Hematopoietic multipotent progenitor cell treated with erythropoietin and hydrocortisone succinate and interleukin-3 and kit ligand, for 6 days (in vitro differentiated cells): ENCODE measurements at regions not wholly inside any gene's neighbourhood (a gene's known extent, or its start where the extent isn't known, plus 50 kb on each side); places are given as distances from the start of the nearest gene placed in this dataset.

Experiments
- DNase-seq: peaks from one replicate; pipeline ENCODE4 v3.0.0-alpha.2; 2015

GRCh38 chr2:173783382-173783781 lies 181.8 kb downstream of the SP3 start:
- no peak for DNase-seq

- DNase-seq: no peak
Measured at GRCh38 chr2:173785813-173786212, 179.4 kb downstream of the SP3 start.

GRCh38 chr2:173791502-173791901 lies 173.7 kb downstream of the SP3 start:
- DNase-seq: no peak

GRCh38 chr2:173792166-173792565 lies 173.0 kb downstream of the SP3 start:
- no peak for DNase-seq

GRCh38 chr2:173792741-173793140 lies 172.4 kb downstream of the SP3 start:
- DNase-seq: no peak

- DNase-seq: peak; percentile 53
Measured at GRCh38 chr2:173793709-173794565, 171.2 kb downstream of the SP3 start.

- DNase-seq: no peak
Measured at GRCh38 chr2:173797586-173798263, 167.4 kb downstream of the SP3 start.

- no peak for DNase-seq
Measured at GRCh38 chr2:173802518-173802917, 162.7 kb downstream of the SP3 start.

- DNase-seq: no peak
Measured at GRCh38 chr2:173803449-173803848, 161.7 kb downstream of the SP3 start.

GRCh38 chr2:173806761-173807160 lies 158.4 kb downstream of the SP3 start:
- DNase-seq: no peak

GRCh38 chr2:173808718-173809117 lies 156.5 kb downstream of the SP3 start:
- no peak for DNase-seq

GRCh38 chr2:173812321-173812720 lies 152.9 kb downstream of the SP3 start:
- DNase-seq: no peak

GRCh38 chr2:173814306-173814705 lies 150.9 kb downstream of the SP3 start:
- no peak for DNase-seq

GRCh38 chr2:173815772-173816171 lies 149.4 kb downstream of the SP3 start:
- DNase-seq: no peak

- no peak for DNase-seq
Measured at GRCh38 chr2:173817582-173817981, 147.6 kb downstream of the SP3 start.

GRCh38 chr2:173818285-173818684 lies 146.9 kb downstream of the SP3 start:
- DNase-seq: no peak

GRCh38 chr2:173819852-173820251 lies 145.3 kb downstream of the SP3 start:
- DNase-seq: no peak

- no peak for DNase-seq
Measured at GRCh38 chr2:173821451-173821850, 143.7 kb downstream of the SP3 start.

- DNase-seq: no peak
Measured at GRCh38 chr2:173822889-173823542, 142.2 kb downstream of the SP3 start.

GRCh38 chr2:173823543-173823939 lies 141.6 kb downstream of the SP3 start:
- DNase-seq: no peak

- DNase-seq: no peak
Measured at GRCh38 chr2:173828189-173829142, 136.7 kb downstream of the SP3 start.

- DNase-seq: no peak
Measured at GRCh38 chr2:173829727-173830126, 135.4 kb downstream of the SP3 start.

GRCh38 chr2:173830170-173830569 lies 135.0 kb downstream of the SP3 start:
- no peak for DNase-seq
